ENCODE measurements at regions not wholly inside any gene's neighbourhood (a gene's known extent, or its start where the extent isn't known, plus 50 kb on each side); places are given as distances from the start of the nearest gene placed in this dataset.

DNA sequence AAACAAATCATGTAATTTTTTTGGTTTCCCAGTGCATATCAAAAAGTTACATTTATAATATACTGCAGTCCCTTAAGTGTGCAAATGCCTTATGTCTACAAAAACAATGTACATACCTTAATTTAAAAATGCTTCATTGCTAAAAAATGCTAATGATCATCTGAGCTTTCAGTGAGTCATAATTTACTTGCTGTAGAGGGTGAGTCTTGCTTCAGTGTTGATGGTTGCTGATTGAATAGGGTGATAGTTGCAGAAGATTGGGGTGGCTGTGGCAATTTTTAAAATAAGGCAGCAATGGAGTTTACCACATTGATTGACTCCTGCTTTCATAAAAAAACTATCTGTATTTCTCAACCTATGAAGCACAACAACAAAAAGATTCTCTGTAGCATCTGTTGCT, 613.9 kb downstream of the TBC1D4 start:
- TF ChIP-seq, protein P1, sequence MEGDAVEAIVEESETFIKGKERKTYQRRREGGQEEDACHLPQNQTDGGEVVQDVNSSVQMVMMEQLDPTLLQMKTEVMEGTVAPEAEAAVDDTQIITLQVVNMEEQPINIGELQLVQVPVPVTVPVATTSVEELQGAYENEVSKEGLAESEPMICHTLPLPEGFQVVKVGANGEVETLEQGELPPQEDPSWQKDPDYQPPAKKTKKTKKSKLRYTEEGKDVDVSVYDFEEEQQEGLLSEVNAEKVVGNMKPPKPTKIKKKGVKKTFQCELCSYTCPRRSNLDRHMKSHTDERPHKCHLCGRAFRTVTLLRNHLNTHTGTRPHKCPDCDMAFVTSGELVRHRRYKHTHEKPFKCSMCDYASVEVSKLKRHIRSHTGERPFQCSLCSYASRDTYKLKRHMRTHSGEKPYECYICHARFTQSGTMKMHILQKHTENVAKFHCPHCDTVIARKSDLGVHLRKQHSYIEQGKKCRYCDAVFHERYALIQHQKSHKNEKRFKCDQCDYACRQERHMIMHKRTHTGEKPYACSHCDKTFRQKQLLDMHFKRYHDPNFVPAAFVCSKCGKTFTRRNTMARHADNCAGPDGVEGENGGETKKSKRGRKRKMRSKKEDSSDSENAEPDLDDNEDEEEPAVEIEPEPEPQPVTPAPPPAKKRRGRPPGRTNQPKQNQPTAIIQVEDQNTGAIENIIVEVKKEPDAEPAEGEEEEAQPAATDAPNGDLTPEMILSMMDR (IDR thresholded peaks at IDR 0.05): no peak
- TF ChIP-seq, protein P2, sequence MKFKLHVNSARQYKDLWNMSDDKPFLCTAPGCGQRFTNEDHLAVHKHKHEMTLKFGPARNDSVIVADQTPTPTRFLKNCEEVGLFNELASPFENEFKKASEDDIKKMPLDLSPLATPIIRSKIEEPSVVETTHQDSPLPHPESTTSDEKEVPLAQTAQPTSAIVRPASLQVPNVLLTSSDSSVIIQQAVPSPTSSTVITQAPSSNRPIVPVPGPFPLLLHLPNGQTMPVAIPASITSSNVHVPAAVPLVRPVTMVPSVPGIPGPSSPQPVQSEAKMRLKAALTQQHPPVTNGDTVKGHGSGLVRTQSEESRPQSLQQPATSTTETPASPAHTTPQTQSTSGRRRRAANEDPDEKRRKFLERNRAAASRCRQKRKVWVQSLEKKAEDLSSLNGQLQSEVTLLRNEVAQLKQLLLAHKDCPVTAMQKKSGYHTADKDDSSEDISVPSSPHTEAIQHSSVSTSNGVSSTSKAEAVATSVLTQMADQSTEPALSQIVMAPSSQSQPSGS (CRISPR knock-in tag; IDR thresholded peaks at IDR 0.05; ENCODE audit: borderline replicate concordance, low read depth): no peak
- TF ChIP-seq, protein P3, sequence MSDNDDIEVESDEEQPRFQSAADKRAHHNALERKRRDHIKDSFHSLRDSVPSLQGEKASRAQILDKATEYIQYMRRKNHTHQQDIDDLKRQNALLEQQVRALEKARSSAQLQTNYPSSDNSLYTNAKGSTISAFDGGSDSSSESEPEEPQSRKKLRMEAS (CRISPR knock-in tag; IDR thresholded peaks at IDR 0.05): no peak
- TF ChIP-seq ATF1 (CRISPR knock-in tag; IDR thresholded peaks at IDR 0.05) (no peak), ESRRA (CRISPR knock-in tag; IDR thresholded peaks at IDR 0.05; ENCODE audit: borderline replicate concordance) (no peak), ZNF121 (CRISPR knock-in tag; IDR thresholded peaks at IDR 0.05) (no peak), NFYB (CRISPR knock-in tag; conservative IDR thresholded peaks at IDR 0.05; ENCODE audit: low read depth) (no peak), JAZF1 (CRISPR knock-in tag; IDR thresholded peaks at IDR 0.05) (no peak)
- TF ChIP-seq, protein P4, sequence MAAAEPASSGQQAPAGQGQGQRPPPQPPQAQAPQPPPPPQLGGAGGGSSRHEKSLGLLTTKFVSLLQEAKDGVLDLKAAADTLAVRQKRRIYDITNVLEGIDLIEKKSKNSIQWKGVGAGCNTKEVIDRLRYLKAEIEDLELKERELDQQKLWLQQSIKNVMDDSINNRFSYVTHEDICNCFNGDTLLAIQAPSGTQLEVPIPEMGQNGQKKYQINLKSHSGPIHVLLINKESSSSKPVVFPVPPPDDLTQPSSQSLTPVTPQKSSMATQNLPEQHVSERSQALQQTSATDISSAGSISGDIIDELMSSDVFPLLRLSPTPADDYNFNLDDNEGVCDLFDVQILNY (CRISPR knock-in tag; IDR thresholded peaks at IDR 0.05): no peak
- TF ChIP-seq, protein P5, sequence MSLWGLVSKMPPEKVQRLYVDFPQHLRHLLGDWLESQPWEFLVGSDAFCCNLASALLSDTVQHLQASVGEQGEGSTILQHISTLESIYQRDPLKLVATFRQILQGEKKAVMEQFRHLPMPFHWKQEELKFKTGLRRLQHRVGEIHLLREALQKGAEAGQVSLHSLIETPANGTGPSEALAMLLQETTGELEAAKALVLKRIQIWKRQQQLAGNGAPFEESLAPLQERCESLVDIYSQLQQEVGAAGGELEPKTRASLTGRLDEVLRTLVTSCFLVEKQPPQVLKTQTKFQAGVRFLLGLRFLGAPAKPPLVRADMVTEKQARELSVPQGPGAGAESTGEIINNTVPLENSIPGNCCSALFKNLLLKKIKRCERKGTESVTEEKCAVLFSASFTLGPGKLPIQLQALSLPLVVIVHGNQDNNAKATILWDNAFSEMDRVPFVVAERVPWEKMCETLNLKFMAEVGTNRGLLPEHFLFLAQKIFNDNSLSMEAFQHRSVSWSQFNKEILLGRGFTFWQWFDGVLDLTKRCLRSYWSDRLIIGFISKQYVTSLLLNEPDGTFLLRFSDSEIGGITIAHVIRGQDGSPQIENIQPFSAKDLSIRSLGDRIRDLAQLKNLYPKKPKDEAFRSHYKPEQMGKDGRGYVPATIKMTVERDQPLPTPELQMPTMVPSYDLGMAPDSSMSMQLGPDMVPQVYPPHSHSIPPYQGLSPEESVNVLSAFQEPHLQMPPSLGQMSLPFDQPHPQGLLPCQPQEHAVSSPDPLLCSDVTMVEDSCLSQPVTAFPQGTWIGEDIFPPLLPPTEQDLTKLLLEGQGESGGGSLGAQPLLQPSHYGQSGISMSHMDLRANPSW (CRISPR knock-in tag; conservative IDR thresholded peaks at IDR 0.05; ENCODE audit: low read depth): no peak

All from WTC11 (cell line).